ENCODE measurements at regions not wholly inside any gene's neighbourhood (a gene's known extent, or its start where the extent isn't known, plus 50 kb on each side); places are given as distances from the start of the nearest gene placed in this dataset.

GRCh38 chr13:34671137-34671536, 270.9 kb upstream of the NBEA start:
- Histone ChIP-seq H3K27me3 (ENCODE audit: low read depth, low read length) (no peaks in the 10 kb centered on the region), H3K4me2 (ENCODE audit: low read length) (no peak overlapping the region), H4K20me1 (ENCODE audit: insufficient read depth, low read length) (no peaks in the 10 kb centered on the region), H3K36me3 (replicated peaks; ENCODE audit: low read depth, low read length) (no peaks in the 10 kb centered on the region), H3K79me2 (ENCODE audit: low read length) (no peaks in the 10 kb centered on the region), H2AFZ (ENCODE audit: low read depth, low read length) (no peak overlapping the region), H3K27ac (ENCODE audit: low read length) (no peak overlapping the region), H3K9ac (ENCODE audit: low read length) (no peak overlapping the region), H3K4me1 (ENCODE audit: low read length) (peaks cover 23% of the 10 kb centered on the region), H3K4me3 (ENCODE audit: low read length) (no peak overlapping the region), H3K9me3 (ENCODE audit: insufficient read depth, low read length) (no peaks in the 10 kb centered on the region)
- TF ChIP-seq EZH2phosphoT487 (IDR thresholded peaks at IDR 0.05; ENCODE audit: low read depth) = no peak
- TF ChIP-seq, protein P1, sequence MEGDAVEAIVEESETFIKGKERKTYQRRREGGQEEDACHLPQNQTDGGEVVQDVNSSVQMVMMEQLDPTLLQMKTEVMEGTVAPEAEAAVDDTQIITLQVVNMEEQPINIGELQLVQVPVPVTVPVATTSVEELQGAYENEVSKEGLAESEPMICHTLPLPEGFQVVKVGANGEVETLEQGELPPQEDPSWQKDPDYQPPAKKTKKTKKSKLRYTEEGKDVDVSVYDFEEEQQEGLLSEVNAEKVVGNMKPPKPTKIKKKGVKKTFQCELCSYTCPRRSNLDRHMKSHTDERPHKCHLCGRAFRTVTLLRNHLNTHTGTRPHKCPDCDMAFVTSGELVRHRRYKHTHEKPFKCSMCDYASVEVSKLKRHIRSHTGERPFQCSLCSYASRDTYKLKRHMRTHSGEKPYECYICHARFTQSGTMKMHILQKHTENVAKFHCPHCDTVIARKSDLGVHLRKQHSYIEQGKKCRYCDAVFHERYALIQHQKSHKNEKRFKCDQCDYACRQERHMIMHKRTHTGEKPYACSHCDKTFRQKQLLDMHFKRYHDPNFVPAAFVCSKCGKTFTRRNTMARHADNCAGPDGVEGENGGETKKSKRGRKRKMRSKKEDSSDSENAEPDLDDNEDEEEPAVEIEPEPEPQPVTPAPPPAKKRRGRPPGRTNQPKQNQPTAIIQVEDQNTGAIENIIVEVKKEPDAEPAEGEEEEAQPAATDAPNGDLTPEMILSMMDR (IDR thresholded peaks at IDR 0.05; ENCODE audit: low read depth, low read length) = no peak

DNA sequence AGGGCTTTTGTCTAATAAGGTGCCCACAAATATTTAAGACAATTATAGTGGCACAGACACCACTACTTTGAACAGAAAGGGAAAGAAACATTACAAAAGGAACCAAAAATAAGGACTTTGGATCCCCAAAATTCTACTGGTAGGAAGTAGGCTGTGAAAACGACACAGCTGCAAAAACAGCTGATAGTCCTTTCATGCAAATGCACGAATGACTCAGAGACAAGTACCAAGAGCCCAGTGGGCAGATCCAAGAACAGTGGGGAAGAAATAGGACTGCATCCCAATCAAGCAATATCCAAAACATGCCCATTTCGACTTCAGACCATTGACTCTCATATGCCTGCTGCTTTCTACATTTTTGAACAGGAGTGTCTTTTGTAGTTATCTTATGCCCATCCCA, 269.4 kb upstream of the NBEA start:
- TF ChIP-seq, protein P1 (IDR thresholded peaks at IDR 0.05; ENCODE audit: low read depth, low read length) = no peak

DNA sequence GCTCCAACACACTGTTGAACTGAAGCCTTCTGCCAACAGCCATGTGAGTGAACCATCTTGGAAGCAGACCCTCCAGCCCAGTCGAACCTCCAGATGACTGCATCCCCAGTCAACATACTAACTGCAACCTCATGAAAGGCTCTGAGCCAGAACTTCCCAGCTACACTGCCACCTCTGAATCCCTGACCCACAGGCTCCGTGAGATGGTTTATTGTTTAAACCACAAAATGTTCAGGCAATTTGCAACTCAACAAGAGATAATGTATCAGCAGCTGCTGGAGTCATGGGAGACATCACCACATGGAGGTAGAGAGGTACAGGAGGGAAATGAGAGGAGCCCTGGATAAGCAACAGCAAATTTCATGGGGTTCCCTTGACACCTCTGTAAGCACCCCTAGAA, 266.4 kb upstream of the NBEA start:
- Histone ChIP-seq H3K4me2 (ENCODE audit: low read length) (no peak overlapping the region), H3K4me1 (ENCODE audit: low read length) (peaks cover 13% of the 10 kb centered on the region), H3K9me3 (ENCODE audit: insufficient read depth, low read length) (no peaks in the 10 kb centered on the region), H2AFZ (ENCODE audit: low read depth, low read length) (no peak overlapping the region), H3K27me3 (ENCODE audit: low read depth, low read length) (no peaks in the 10 kb centered on the region), H3K27ac (ENCODE audit: low read length) (no peak overlapping the region), H3K79me2 (ENCODE audit: low read length) (no peaks in the 10 kb centered on the region), H3K4me3 (ENCODE audit: low read length) (no peak overlapping the region), H3K9ac (ENCODE audit: low read length) (no peak overlapping the region), H3K36me3 (replicated peaks; ENCODE audit: low read depth, low read length) (no peaks in the 10 kb centered on the region), H4K20me1 (ENCODE audit: insufficient read depth, low read length) (no peaks in the 10 kb centered on the region)
- TF ChIP-seq EZH2phosphoT487 (IDR thresholded peaks at IDR 0.05; ENCODE audit: low read depth) = no peak
- TF ChIP-seq, protein P1 (IDR thresholded peaks at IDR 0.05; ENCODE audit: low read depth, low read length) = no peak

More for the DNA sequence above, 269.4 kb upstream of the NBEA start:
- Histone ChIP-seq H3K4me2 (ENCODE audit: low read length) (peak overlapping the region; percentile 15), H3K79me2 (ENCODE audit: low read length) (no peaks in the 10 kb centered on the region), H3K27ac (ENCODE audit: low read length) (no peak overlapping the region), H3K27me3 (ENCODE audit: low read depth, low read length) (no peaks in the 10 kb centered on the region), H3K4me1 (ENCODE audit: low read length) (peaks cover 18% of the 10 kb centered on the region), H3K4me3 (ENCODE audit: low read length) (no peak overlapping the region), H3K9ac (ENCODE audit: low read length) (no peak overlapping the region), H4K20me1 (ENCODE audit: insufficient read depth, low read length) (no peaks in the 10 kb centered on the region), H3K9me3 (ENCODE audit: insufficient read depth, low read length) (no peaks in the 10 kb centered on the region), H2AFZ (ENCODE audit: low read depth, low read length) (no peak overlapping the region), H3K36me3 (replicated peaks; ENCODE audit: low read depth, low read length) (no peaks in the 10 kb centered on the region)

DNA sequence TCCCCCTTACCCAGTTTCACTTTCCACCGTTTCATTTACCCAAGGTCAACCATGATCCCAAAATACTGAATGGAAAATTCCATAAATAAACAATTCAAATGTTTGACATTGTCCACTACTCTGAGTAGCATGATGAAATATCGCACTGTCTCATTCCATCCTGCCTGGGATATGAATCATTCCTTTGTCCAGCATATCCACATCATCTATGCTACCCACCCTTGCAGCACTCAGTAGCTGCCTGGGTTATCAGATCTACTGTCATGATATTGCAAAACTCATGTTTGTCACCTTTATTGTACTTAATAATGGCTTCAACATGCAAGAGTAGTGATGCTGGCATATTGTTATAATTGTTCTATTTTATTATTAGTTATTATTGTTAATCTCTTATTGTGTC, 263.9 kb upstream of the NBEA start:
- H3K9me3 ChIP-seq (ENCODE audit: insufficient read depth, low read length) = no peaks in the 10 kb centered on the region
- H3K79me2 ChIP-seq (ENCODE audit: low read length) = no peaks in the 10 kb centered on the region
- H2AFZ ChIP-seq (ENCODE audit: low read depth, low read length) = no peak overlapping the region
- no peak overlapping the region for H3K4me2 ChIP-seq (ENCODE audit: low read length)
- no peak overlapping the region for H3K4me3 ChIP-seq (ENCODE audit: low read length)
- no peak overlapping the region for H3K9ac ChIP-seq (ENCODE audit: low read length)
- no peaks in the 10 kb centered on the region for H3K27me3 ChIP-seq (ENCODE audit: low read depth, low read length)
- no peak for TF ChIP-seq EZH2phosphoT487 (IDR thresholded peaks at IDR 0.05; ENCODE audit: low read depth)
- TF ChIP-seq, protein P1 (IDR thresholded peaks at IDR 0.05; ENCODE audit: low read depth, low read length) = no peak
- H4K20me1 ChIP-seq (ENCODE audit: insufficient read depth, low read length) = no peaks in the 10 kb centered on the region
- no peaks in the 10 kb centered on the region for H3K4me1 ChIP-seq (ENCODE audit: low read length)
- H3K36me3 ChIP-seq (replicated peaks; ENCODE audit: low read depth, low read length) = no peaks in the 10 kb centered on the region
- H3K27ac ChIP-seq (ENCODE audit: low read length) = no peak overlapping the region

Data from OCI-LY3 (cell line).